ENCODE measurements at regions not wholly inside any gene's neighbourhood (a gene's known extent, or its start where the extent isn't known, plus 50 kb on each side); places are given as distances from the start of the nearest gene placed in this dataset.

GRCh38 chr6:73943930-73944652, 248.1 kb downstream of the CD109 start:
- TF ChIP-seq GATA2 (IDR thresholded peaks at IDR 0.05; ENCODE audit: low read depth, low read length) (no peak), GATA3 (IDR thresholded peaks at IDR 0.05; ENCODE audit: low read depth, low read length) (no peak)

GRCh38 chr6:73943411-73943810, 247.4 kb downstream of the CD109 start:
- TF ChIP-seq GATA2 (IDR thresholded peaks at IDR 0.05; ENCODE audit: low read depth, low read length), result no peak
- TF ChIP-seq GATA3 (IDR thresholded peaks at IDR 0.05; ENCODE audit: low read depth, low read length), result no peak

GRCh38 chr6:73942592-73943186, 246.7 kb downstream of the CD109 start:
- no peak for TF ChIP-seq GATA3 (IDR thresholded peaks at IDR 0.05; ENCODE audit: low read depth, low read length)
- TF ChIP-seq GATA2 (IDR thresholded peaks at IDR 0.05; ENCODE audit: low read depth, low read length), result no peak

GRCh38 chr6:73941892-73942291, 245.9 kb downstream of the CD109 start:
- no peak for TF ChIP-seq GATA3 (IDR thresholded peaks at IDR 0.05; ENCODE audit: low read depth, low read length)
- TF ChIP-seq GATA2 (IDR thresholded peaks at IDR 0.05; ENCODE audit: low read depth, low read length), result no peak

GRCh38 chr6:73937805-73938204, 241.8 kb downstream of the CD109 start:
- TF ChIP-seq GATA2 (IDR thresholded peaks at IDR 0.05; ENCODE audit: low read depth, low read length) (no peak), GATA3 (IDR thresholded peaks at IDR 0.05; ENCODE audit: low read depth, low read length) (no peak)

- TF ChIP-seq GATA2 (IDR thresholded peaks at IDR 0.05; ENCODE audit: low read depth, low read length) (no peak), GATA3 (IDR thresholded peaks at IDR 0.05; ENCODE audit: low read depth, low read length) (no peak)
Observed at GRCh38 chr6:73932866-73933265, 236.9 kb downstream of the CD109 start.

GRCh38 chr6:73929405-73929804, 233.4 kb downstream of the CD109 start:
- TF ChIP-seq GATA3 (IDR thresholded peaks at IDR 0.05; ENCODE audit: low read depth, low read length) (no peak), GATA2 (IDR thresholded peaks at IDR 0.05; ENCODE audit: low read depth, low read length) (no peak)

GRCh38 chr6:73927421-73927820, 231.4 kb downstream of the CD109 start:
- TF ChIP-seq GATA2 (IDR thresholded peaks at IDR 0.05; ENCODE audit: low read depth, low read length) (no peak), GATA3 (IDR thresholded peaks at IDR 0.05; ENCODE audit: low read depth, low read length) (no peak)

GRCh38 chr6:73923905-73924485, 228.0 kb downstream of the CD109 start:
- TF ChIP-seq GATA2 (IDR thresholded peaks at IDR 0.05; ENCODE audit: low read depth, low read length) (no peak), GATA3 (IDR thresholded peaks at IDR 0.05; ENCODE audit: low read depth, low read length) (no peak)

GRCh38 chr6:73903155-73903554, 207.2 kb downstream of the CD109 start:
- TF ChIP-seq GATA3 (IDR thresholded peaks at IDR 0.05; ENCODE audit: low read depth, low read length) (no peak), GATA2 (IDR thresholded peaks at IDR 0.05; ENCODE audit: low read depth, low read length) (no peak)

- no peak for TF ChIP-seq GATA3 (IDR thresholded peaks at IDR 0.05; ENCODE audit: low read depth, low read length)
- TF ChIP-seq GATA2 (IDR thresholded peaks at IDR 0.05; ENCODE audit: low read depth, low read length), result no peak
Observed at GRCh38 chr6:73901986-73902385, 206.0 kb downstream of the CD109 start.

GRCh38 chr6:73901311-73901710, 205.3 kb downstream of the CD109 start:
- TF ChIP-seq GATA2 (IDR thresholded peaks at IDR 0.05; ENCODE audit: low read depth, low read length), result no peak
- TF ChIP-seq GATA3 (IDR thresholded peaks at IDR 0.05; ENCODE audit: low read depth, low read length), result no peak

- TF ChIP-seq GATA3 (IDR thresholded peaks at IDR 0.05; ENCODE audit: low read depth, low read length), result no peak
- TF ChIP-seq GATA2 (IDR thresholded peaks at IDR 0.05; ENCODE audit: low read depth, low read length), result no peak
Observed at GRCh38 chr6:73898599-73898998, 202.6 kb downstream of the CD109 start.

- TF ChIP-seq GATA2 (IDR thresholded peaks at IDR 0.05; ENCODE audit: low read depth, low read length) (no peak), GATA3 (IDR thresholded peaks at IDR 0.05; ENCODE audit: low read depth, low read length) (no peak)
Observed at GRCh38 chr6:73893696-73894095, 197.7 kb downstream of the CD109 start.

- TF ChIP-seq GATA3 (IDR thresholded peaks at IDR 0.05; ENCODE audit: low read depth, low read length) (no peak), GATA2 (IDR thresholded peaks at IDR 0.05; ENCODE audit: low read depth, low read length) (no peak)
Observed at GRCh38 chr6:73888050-73888449, 192.0 kb downstream of the CD109 start.

Data from SH-SY5Y (cell line).